H7 (cell line): ENCODE measurements at regions not wholly inside any gene's neighbourhood (a gene's known extent, or its start where the extent isn't known, plus 50 kb on each side); places are given as distances from the start of the nearest gene placed in this dataset.

Experiments
- DNase-seq: peaks from one replicate; pipeline ENCODE4 v3.0.0; 2012
- H3K27me3 ChIP-seq: 2 replicates; pipeline ENCODE4 v1.6.0; 2011; ENCODE audit warnings: mild to moderate bottlenecking, low read length; ENCODE audit not compliant: control insufficient read depth, insufficient read depth
- H3K36me3 ChIP-seq: replicated peaks from 2 replicates; pipeline ENCODE4 v1.5.1; 2011; ENCODE audit warnings: low read length; ENCODE audit not compliant: control insufficient read depth, insufficient read depth
- H3K4me3 ChIP-seq: 2 replicates; pipeline ENCODE4 v1.5.1; 2011; ENCODE audit warnings: low read depth, mild to moderate bottlenecking, control low read depth, low read length, moderate library complexity; ENCODE audit not compliant: insufficient read depth

DNA sequence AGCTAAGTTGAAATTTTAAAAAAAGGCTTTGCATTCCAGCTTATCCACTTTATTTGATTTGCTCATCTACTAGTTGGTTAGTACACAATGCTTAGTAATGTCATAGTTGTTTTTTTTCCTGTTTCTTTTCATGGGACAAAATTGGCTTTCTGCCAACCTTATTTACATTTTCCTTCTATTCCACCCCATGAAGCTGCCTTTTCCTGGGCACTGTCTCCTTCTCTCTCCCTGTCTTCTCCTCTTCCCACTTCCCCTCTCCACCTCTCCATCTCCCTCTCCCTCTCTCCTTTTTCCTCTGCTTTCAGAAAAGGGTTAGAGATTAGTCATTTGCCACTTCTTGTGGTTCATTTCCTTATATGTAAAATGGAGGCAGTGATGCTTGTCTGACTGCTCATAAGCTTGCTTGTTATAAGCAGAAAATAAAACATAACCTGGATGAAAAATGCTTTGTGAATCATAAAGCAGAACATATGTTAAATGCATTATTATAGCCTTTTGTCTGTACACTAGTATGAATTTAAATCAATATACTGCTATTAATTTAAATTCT is 181.9 kb downstream of the CEP135 start:
- Histone ChIP-seq H3K4me3 (no peak overlapping the region), H3K27me3 (no peaks in the 10 kb centered on the region), H3K36me3 (no peaks in the 10 kb centered on the region)
- no peak for DNase-seq

DNA sequence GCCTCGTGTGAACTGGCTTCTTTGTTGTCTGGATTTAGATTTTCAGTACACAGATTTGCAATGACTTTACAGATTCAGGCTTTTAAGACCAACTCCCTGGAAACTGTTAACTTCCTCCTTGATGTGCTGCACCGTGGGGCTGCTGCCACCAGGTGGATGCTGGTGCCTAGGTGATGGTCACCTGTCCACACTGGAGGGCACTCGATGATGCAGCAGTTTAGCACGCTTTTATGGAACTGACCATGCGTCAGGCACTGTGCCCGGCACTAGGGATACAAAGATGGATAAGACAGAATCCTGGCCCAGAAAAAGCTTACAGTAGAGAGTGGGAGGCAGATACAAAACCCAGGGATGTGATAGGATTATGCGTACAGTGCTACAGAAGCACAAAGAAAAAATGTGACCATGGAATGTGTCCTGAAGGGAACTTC is 180.7 kb downstream of the CEP135 start:
- no peak overlapping the region for H3K4me3 ChIP-seq
- DNase-seq = peak; percentile 19
- H3K36me3 ChIP-seq = no peaks in the 10 kb centered on the region
- no peaks in the 10 kb centered on the region for H3K27me3 ChIP-seq

GRCh38 chr4:56128213-56128612 is 179.5 kb downstream of the CEP135 start:
- H3K27me3 ChIP-seq = no peaks in the 10 kb centered on the region
- DNase-seq = no peak
- no peaks in the 10 kb centered on the region for H3K36me3 ChIP-seq
- H3K4me3 ChIP-seq = no peak overlapping the region

- H3K36me3 ChIP-seq = no peaks in the 10 kb centered on the region
- DNase-seq = no peak
- H3K27me3 ChIP-seq = no peaks in the 10 kb centered on the region
- no peak overlapping the region for H3K4me3 ChIP-seq
Measured at GRCh38 chr4:56127716-56128115, 179.0 kb downstream of the CEP135 start.

- H3K4me3 ChIP-seq = no peak overlapping the region
- no peaks in the 10 kb centered on the region for H3K27me3 ChIP-seq
- H3K36me3 ChIP-seq = no peaks in the 10 kb centered on the region
- DNase-seq = no peak
Measured at GRCh38 chr4:56123547-56123946, 174.8 kb downstream of the CEP135 start.

DNA sequence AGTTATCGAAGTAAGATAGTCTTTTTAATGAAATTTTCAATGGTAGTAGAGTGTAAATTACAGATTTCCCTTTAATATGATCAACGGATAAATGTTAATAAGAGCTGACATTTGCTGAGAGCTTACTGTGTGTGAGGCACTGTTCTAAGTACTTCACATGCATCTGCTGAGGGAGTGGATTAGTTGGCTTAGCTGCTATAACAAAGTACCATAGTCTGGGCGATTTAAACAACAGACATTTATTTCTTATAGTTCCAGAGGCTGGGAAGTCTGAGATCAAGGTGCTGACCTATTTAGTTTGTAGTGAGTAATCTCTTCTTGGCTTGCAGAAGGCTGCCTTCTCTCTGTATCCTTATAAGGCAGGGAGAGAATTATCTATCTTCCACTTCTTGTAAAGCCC is 174.3 kb downstream of the CEP135 start:
- Histone ChIP-seq H3K4me3 (no peak overlapping the region), H3K27me3 (no peaks in the 10 kb centered on the region), H3K36me3 (no peaks in the 10 kb centered on the region)
- DNase-seq = no peak

DNA sequence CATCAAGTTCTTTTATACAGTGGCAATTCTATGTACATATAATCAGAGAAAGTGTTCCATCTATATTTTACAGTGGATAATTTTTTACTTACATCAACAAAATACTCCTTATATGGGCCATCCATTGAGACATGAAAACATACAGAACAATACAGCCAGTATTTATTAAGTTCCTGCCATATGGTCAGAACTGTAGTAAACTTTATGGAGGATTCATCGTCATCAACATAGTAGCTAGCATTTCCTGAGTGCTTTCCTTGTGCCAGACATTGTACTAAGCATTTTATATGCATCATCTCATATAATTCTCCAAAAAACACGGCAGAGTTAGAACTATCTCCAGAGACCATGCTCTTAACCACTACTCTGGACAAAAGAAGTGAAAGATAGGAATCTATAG is 170.1 kb downstream of the CEP135 start:
- no peak overlapping the region for H3K4me3 ChIP-seq
- H3K27me3 ChIP-seq = no peaks in the 10 kb centered on the region
- DNase-seq = no peak
- H3K36me3 ChIP-seq = no peaks in the 10 kb centered on the region

DNA sequence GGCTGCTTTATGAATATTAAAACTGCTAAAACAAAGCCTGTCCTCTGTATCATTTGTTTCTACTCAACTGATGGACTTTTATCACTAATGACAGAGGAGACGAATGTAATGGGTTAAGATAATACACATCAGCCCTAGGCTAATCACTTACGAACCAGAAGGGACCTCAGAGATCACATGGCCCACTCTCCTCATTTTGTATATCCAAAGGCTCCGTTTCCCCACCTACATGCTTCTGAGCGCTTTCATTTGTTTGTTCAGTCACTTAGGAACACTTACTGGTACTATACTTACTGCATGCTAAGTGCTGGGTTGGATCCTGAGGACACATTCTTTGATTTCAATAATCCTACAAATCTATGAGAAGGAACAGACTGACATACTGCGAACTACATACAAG is 169.3 kb downstream of the CEP135 start:
- Histone ChIP-seq H3K4me3 (no peak overlapping the region), H3K27me3 (no peaks in the 10 kb centered on the region), H3K36me3 (no peaks in the 10 kb centered on the region)
- no peak for DNase-seq

DNA sequence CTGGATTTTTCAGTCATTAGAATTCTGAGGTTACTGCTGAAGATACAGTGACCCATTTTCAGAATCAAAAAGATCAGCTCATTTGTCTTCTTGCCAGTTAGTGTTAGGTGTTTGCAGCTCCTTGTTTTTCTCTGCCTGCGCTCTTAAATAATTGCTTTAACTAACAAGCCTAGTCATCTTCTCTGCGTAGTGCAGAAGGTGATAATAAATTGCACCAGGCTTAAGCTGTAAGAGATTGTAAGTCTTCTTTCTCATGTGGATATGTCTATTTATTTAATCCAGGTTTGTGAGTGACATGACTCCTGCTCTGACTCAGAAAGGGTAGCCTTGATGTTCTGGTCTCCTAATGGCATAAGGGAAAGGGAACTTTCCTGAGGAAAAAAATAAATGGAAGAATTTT is 167.2 kb downstream of the CEP135 start:
- Histone ChIP-seq H3K4me3 (no peak overlapping the region), H3K27me3 (no peaks in the 10 kb centered on the region), H3K36me3 (no peaks in the 10 kb centered on the region)
- DNase-seq = no peak

- peak; percentile 43 for DNase-seq
- H3K36me3 ChIP-seq = no peaks in the 10 kb centered on the region
- no peaks in the 10 kb centered on the region for H3K27me3 ChIP-seq
- H3K4me3 ChIP-seq = no peak overlapping the region
Measured at GRCh38 chr4:56112377-56112776, 163.6 kb downstream of the CEP135 start.

- DNase-seq = no peak
Measured at GRCh38 chr4:56106180-56107147, 157.7 kb downstream of the CEP135 start.

GRCh38 chr4:56104188-56104587 is 155.4 kb downstream of the CEP135 start:
- no peaks in the 10 kb centered on the region for H3K36me3 ChIP-seq
- DNase-seq = no peak
- H3K4me3 ChIP-seq = no peak overlapping the region
- no peaks in the 10 kb centered on the region for H3K27me3 ChIP-seq

More at GRCh38 chr4:56106180-56107147, 157.7 kb downstream of the CEP135 start:
- no peaks in the 10 kb centered on the region for H3K36me3 ChIP-seq
- no peak overlapping the region for H3K4me3 ChIP-seq
- no peaks in the 10 kb centered on the region for H3K27me3 ChIP-seq

DNA sequence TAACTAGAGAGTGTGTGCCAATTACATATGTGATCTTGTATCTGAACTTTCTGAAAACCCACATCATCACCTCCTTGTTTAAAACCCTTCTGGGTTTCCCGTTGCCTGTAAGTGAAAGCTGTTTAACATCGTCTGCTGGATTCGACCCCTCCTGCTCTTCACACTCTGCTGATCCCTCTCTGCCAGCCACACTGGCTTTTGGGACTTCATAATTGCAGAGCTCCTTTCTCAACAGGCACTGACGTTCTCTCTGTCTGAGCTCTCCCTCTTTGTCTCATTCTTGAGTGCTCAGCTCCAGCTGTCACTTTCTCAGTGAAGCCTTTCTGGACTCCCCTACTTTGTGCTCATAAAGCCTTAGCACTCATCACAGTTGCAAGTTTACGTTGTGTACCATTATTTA is 153.9 kb downstream of the CEP135 start:
- H3K36me3 ChIP-seq = no peaks in the 10 kb centered on the region
- H3K4me3 ChIP-seq = no peak overlapping the region
- DNase-seq = no peak
- no peaks in the 10 kb centered on the region for H3K27me3 ChIP-seq

DNA sequence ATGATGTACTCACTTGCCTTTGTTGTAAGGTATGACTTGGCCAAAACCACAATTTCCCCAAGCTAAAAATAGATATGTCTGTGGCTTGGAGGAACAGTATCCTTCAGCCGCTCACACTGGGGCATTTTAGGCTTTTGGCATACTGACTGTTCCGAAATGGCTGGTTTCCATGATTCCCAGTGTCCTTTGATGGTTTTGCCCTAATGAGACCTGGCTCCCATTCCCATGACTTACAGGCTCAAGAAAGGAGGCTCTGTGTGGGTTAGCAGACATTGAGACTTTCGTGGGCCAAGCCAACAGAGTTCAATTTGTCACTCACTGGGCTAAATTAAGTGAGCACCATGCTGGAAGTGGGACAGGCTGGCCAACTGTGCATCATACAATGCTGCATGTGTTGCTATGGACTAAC is 150.6 kb downstream of the CEP135 start:
- DNase-seq = no peak
- no peaks in the 10 kb centered on the region for H3K36me3 ChIP-seq
- H3K27me3 ChIP-seq = no peaks in the 10 kb centered on the region
- no peak overlapping the region for H3K4me3 ChIP-seq

GRCh38 chr4:56093576-56093975 is 144.8 kb downstream of the CEP135 start:
- Histone ChIP-seq H3K36me3 (no peaks in the 10 kb centered on the region), H3K4me3 (no peak overlapping the region), H3K27me3 (no peaks in the 10 kb centered on the region)
- no peak for DNase-seq
